GM18511 (cell line): ENCODE measurements at regions not wholly inside any gene's neighbourhood (a gene's known extent, or its start where the extent isn't known, plus 50 kb on each side); places are given as distances from the start of the nearest gene placed in this dataset.
"Not testable (repeated sequence)": the region's sequence is repeated elsewhere in the genome, so short reads cannot be mapped to it uniquely, and the experiment has no call there.

ENCODE experiments used
- ATAC-seq: cut with Tn5 transposase; IDR thresholded peaks from one replicate; pipeline ENCODE4 v1.9.1; 2021; ENCODE audit warnings: mild to moderate bottlenecking, moderate library complexity; ENCODE audit not compliant: unreplicated experiment

DNA sequence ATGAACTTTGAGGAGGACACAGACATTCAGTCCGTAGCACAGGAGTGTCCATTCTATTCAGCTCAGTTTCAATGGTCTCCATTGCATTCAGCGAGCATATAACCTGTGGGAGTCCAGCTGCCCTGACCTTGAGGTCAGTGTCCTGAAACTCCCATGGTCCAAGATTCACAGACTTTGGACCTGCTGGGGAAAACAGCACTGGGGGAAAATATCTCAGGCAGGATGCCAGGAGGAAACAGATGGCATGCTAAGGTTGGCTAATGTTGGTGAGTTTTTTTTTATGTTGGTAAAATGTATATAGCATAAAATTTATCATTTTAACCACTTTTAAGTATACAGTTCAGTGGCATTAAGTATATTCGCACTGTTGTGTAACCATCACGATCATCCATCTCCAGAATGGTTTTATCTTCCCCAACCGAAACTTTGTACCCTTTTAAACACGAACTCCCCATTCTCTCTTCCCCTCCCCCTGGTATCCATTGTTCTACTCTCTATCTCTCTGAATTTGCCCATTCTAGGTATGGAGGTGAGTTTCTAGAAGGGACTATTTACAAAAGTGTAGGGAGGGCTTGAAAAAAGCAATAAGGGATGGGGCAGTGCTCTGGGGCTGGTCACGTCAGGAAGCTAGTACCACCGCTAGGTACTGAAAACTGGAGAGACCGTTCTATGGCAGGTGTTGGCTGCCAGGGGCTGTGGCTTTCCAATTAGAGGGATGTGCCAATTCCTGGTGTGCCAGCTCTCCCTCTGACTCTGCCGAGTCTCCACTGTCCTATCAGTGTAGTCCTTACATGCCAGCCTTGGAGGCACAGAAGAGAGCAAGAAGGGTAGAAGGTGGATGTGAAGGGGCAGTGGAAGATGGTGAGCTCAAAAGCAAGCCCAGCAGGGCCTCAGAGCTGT lies 85.3 kb downstream of the FOXD2 start:
- no peak for ATAC-seq

GRCh38 chr1:47523835-47524215 lies 86.0 kb downstream of the FOXD2 start:
- ATAC-seq = no peak

GRCh38 chr1:47524272-47524671 lies 86.4 kb downstream of the FOXD2 start:
- no peak for ATAC-seq

GRCh38 chr1:47527653-47528272 lies 89.9 kb downstream of the FOXD2 start:
- no peak for ATAC-seq

DNA sequence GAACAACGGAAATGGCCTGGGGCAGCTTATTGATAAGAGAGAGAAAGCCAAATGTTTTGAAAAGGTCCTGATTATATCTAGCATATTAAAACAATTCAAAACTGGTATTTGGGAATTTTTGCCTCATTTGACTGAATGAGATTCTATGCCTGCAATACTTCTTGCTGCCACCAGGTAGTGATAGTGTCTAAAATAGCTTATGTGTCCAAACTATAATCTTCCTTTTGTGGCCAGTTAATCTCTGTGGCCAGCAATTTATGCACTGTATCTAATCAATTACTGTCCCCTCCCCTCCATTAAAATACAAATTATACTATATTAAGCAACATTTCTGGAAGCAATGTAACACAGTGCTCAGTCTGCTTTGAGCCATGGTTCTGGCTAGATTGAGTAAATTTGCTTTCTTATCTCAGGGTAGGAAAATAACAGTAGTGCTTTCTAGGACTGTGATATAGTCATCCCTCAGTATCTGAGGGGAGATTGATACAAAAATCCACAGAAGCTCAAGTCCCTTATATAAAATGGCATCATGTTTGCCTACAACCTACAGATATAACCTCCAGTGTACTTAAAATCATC lies 91.8 kb downstream of the FOXD2 start:
- ATAC-seq = no peak

DNA sequence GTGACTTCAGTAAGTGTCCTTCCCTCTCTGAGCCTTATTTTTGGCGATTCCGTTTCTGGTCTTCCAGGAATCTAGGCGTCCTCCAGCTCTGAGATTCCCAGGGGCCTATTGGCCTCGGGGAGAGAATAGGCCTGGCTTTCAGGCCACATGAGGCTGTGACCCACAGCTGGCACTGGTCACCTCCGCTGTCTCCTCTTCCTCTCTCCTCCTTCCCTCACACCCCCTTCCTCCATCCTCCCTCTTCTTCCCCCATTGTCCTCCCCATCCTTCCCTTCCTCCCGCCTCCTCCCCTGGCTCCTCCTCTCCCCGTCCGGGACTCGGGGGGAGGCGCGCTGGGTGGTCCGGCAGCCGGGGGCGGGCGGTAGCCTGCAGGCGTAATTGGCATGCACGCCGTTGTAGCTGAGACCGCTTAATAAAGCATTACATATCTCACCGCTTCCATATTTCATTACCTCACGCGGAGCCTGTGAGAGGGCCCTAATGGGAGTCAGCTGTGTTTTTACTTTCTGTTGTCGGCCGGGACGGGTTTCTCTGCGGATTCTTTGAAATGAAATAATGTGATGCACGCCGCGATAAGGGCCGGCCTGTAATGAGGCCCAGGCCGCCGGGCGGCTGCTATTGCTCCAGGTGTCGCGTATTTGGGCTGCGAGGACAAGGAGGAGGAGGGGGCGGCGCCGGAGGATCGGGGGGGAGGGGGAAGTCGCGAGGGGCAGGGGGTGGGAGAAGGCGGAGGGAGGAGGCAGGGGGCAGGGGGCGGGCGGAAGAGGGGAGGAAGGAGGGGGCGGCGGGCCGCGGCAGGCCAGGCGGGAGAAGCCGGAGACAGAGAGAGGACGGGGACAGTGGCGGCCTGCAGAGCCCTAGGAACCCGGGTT lies 95.3 kb downstream of the FOXD2 start:
- ATAC-seq = no peak

GRCh38 chr1:47533793-47534328 lies 96.0 kb downstream of the FOXD2 start:
- no peak for ATAC-seq

- no peak for ATAC-seq
These were observed 96.6 kb downstream of the FOXD2 start for GRCh38 chr1:47534436-47534835.

GRCh38 chr1:47536646-47537118 lies 98.8 kb downstream of the FOXD2 start:
- no peak for ATAC-seq

GRCh38 chr1:47537268-47537667 lies 99.4 kb downstream of the FOXD2 start:
- ATAC-seq = no peak

GRCh38 chr1:47537966-47538365 lies 100.1 kb downstream of the FOXD2 start:
- ATAC-seq = no peak

GRCh38 chr1:47538530-47538929 lies 100.7 kb downstream of the FOXD2 start:
- not testable (repeated sequence) for ATAC-seq

DNA sequence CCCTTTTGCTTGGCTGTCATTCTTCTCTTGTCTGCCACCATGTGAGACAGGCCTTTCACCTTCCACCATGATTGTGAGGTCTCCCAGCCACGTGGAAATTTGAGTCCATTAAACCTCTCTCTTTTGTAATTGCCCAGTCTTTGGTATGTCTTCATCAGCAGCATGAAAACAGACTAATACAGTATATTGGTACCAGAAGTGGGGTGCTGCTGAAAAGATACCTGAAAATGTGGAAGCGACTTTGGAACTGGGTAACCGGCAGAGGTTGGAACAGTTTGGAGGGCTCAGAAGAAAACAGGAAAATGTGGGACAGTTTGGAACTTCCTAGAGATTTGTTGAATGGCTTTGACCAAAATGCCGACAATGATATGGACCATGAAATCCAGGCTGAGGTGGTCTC lies 103.9 kb downstream of the FOXD2 start:
- ATAC-seq = not testable (repeated sequence)

- not testable (repeated sequence) for ATAC-seq
These were observed 105.2 kb downstream of the FOXD2 start for GRCh38 chr1:47543089-47543488.

DNA sequence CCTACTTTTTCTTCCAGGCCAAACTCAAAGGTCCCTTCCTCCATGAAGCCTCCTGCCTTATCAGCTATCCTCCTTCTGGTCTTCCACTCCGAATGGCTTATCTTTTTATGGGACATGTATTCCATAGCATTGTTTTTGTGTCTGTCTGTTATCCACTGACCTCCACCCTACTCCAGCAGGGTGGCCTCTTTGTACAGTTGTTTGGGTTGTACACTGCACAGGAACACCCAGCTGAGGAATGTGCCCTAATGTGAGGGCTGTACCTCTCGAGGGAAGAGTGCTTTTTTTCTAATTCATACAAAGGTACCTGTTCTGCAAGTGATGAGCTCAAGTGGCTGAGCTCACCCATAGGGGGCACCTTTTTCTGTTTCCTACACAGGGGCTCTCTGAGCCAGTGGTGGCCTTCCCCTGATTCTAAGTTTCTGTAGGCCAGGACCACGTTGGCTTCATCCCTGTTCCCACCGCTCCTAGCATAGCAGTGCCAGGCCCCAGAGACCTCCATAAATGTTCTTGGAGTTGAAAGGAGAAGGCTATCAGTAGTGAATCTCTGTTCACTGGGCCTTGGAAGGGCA lies 108.2 kb downstream of the FOXD2 start:
- no peak for ATAC-seq

GRCh38 chr1:47547753-47548573 lies 110.1 kb downstream of the FOXD2 start:
- ATAC-seq = no peak

- ATAC-seq = no peak
These were observed 110.8 kb downstream of the FOXD2 start for GRCh38 chr1:47548637-47549036.

GRCh38 chr1:47549532-47549931 lies 111.7 kb downstream of the FOXD2 start:
- ATAC-seq = no peak

DNA sequence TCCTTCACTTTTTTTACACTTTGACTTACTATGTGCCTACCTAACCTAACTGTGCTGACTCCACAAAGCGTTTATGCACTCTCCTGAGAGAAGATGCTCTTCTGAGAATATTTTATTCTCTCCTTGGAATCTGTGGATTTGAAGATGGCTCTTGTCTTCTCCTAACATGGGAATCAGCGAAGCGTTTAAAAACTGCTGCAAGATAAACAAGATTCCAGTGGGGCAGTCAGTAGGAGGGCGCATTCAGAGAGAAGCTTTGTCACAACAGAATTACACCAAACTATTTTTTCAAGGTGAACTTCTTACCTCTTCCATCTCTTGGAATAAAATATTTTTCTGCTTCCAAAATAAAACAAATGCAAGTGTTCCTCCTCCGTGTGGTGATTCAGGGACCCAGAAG lies 113.1 kb downstream of the FOXD2 start:
- no peak for ATAC-seq
